HL-60 (cell line): ENCODE measurements at regions not wholly inside any gene's neighbourhood (a gene's known extent, or its start where the extent isn't known, plus 50 kb on each side); places are given as distances from the start of the nearest gene placed in this dataset.
"Not testable (repeated sequence)": the region's sequence is repeated elsewhere in the genome, so short reads cannot be mapped to it uniquely, and the experiment has no call there.

Experiments used
- DNase-seq, 2 experiments: peaks; one replicate each; pipeline ENCODE4 v3.0.0-alpha.2; 2010 to 2020; ENCODE audit warnings: low read depth in 1 of 2, low spot score in 1 of 2
- H3K27ac ChIP-seq: fragments of 250-450 bp; sonication (Bioruptor Pico); replicated peaks from 2 replicates; pipeline ENCODE4 v1.5.1; 2020; ENCODE audit warnings: mild to moderate bottlenecking, moderate library complexity
- H3K27me3 ChIP-seq: fragments of 250-450 bp; sonication (Bioruptor Pico); 2 replicates; pipeline ENCODE4 v1.5.1; 2021; ENCODE audit warnings: mild to moderate bottlenecking, moderate library complexity; ENCODE audit not compliant: insufficient read depth, poor library complexity, severe bottlenecking
- H3K4me3 ChIP-seq: replicated peaks from 2 replicates; pipeline ENCODE4 v1.5.1; 2011; ENCODE audit warnings: mild to moderate bottlenecking, control low read depth, low read length; ENCODE audit not compliant: insufficient read depth
- GABPA ChIP-seq: IDR thresholded peaks from 2 replicates; pipeline ENCODE4 v1.6.1; 2012; ENCODE audit warnings: low read depth
- POLR2AphosphoS5 ChIP-seq: IDR thresholded peaks from 2 replicates; pipeline ENCODE4 v1.6.1; 2012; ENCODE audit warnings: low read depth
- SPI1 ChIP-seq: IDR thresholded peaks from 2 replicates; pipeline ENCODE4 v1.6.1; 2012; ENCODE audit warnings: low read depth, mild to moderate bottlenecking, borderline replicate concordance
- TF ChIP-seq, protein P1 (sequence below): IDR thresholded peaks from 2 replicates; pipeline ENCODE4 v1.6.1; 2012; ENCODE audit warnings: low read depth; ENCODE audit not compliant: insufficient replicate concordance
- TF ChIP-seq, protein P2 (sequence below): IDR thresholded peaks from one replicate; pipeline ENCODE4 v1.5.1; 2011; ENCODE audit warnings: low read length, control low read depth, inconsistent platforms; ENCODE audit not compliant: insufficient read depth

GRCh38 chr5:118069452-118069851, 918.9 kb downstream of the DTWD2 start:
- DNase-seq: no peak
- H3K27me3 ChIP-seq: no peaks in the 10 kb centered on the region
- H3K27ac ChIP-seq: no peak overlapping the region
- H3K4me3 ChIP-seq: no peak overlapping the region
- TF ChIP-seq SPI1 (no peak), POLR2AphosphoS5 (no peak), GABPA (no peak)
- TF ChIP-seq, protein P1, sequence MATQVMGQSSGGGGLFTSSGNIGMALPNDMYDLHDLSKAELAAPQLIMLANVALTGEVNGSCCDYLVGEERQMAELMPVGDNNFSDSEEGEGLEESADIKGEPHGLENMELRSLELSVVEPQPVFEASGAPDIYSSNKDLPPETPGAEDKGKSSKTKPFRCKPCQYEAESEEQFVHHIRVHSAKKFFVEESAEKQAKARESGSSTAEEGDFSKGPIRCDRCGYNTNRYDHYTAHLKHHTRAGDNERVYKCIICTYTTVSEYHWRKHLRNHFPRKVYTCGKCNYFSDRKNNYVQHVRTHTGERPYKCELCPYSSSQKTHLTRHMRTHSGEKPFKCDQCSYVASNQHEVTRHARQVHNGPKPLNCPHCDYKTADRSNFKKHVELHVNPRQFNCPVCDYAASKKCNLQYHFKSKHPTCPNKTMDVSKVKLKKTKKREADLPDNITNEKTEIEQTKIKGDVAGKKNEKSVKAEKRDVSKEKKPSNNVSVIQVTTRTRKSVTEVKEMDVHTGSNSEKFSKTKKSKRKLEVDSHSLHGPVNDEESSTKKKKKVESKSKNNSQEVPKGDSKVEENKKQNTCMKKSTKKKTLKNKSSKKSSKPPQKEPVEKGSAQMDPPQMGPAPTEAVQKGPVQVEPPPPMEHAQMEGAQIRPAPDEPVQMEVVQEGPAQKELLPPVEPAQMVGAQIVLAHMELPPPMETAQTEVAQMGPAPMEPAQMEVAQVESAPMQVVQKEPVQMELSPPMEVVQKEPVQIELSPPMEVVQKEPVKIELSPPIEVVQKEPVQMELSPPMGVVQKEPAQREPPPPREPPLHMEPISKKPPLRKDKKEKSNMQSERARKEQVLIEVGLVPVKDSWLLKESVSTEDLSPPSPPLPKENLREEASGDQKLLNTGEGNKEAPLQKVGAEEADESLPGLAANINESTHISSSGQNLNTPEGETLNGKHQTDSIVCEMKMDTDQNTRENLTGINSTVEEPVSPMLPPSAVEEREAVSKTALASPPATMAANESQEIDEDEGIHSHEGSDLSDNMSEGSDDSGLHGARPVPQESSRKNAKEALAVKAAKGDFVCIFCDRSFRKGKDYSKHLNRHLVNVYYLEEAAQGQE: no peak
- TF ChIP-seq, protein P2, sequence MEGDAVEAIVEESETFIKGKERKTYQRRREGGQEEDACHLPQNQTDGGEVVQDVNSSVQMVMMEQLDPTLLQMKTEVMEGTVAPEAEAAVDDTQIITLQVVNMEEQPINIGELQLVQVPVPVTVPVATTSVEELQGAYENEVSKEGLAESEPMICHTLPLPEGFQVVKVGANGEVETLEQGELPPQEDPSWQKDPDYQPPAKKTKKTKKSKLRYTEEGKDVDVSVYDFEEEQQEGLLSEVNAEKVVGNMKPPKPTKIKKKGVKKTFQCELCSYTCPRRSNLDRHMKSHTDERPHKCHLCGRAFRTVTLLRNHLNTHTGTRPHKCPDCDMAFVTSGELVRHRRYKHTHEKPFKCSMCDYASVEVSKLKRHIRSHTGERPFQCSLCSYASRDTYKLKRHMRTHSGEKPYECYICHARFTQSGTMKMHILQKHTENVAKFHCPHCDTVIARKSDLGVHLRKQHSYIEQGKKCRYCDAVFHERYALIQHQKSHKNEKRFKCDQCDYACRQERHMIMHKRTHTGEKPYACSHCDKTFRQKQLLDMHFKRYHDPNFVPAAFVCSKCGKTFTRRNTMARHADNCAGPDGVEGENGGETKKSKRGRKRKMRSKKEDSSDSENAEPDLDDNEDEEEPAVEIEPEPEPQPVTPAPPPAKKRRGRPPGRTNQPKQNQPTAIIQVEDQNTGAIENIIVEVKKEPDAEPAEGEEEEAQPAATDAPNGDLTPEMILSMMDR: no peak

- H3K27ac ChIP-seq: no peak overlapping the region
- TF ChIP-seq, protein P1: no peak
- TF ChIP-seq GABPA (no peak), SPI1 (no peak), POLR2AphosphoS5 (no peak)
- TF ChIP-seq, protein P2: no peak
- H3K27me3 ChIP-seq: no peaks in the 10 kb centered on the region
- no peak for DNase-seq
- H3K4me3 ChIP-seq: no peak overlapping the region
Observed at GRCh38 chr5:118068886-118069285, 919.5 kb downstream of the DTWD2 start.

GRCh38 chr5:118063836-118064235, 924.5 kb downstream of the DTWD2 start:
- H3K27ac ChIP-seq, H3K4me3 ChIP-seq, H3K27me3 ChIP-seq, DNase-seq: not testable (repeated sequence)

DNA sequence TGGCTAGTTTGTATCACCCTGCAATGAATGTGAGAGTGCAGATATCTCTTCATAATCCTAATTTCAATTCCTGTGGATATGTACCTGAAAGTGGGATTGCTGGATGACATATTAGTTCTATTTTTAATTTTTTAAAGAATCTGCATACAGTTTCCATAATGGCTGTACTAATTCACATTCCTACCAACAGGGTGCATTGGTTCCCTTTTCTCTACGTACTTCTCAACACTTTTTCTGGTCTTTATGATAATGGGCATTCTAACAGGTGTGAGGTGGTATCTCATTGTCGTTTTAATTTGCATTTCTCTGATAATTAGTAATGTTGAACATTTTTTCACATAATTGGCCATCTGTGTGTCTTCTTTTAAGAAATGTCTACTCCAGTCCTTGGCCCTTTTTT, 927.5 kb downstream of the DTWD2 start:
- Histone ChIP-seq H3K27me3 (no peaks in the 10 kb centered on the region), H3K27ac (no peak overlapping the region), H3K4me3 (no peak overlapping the region)
- TF ChIP-seq POLR2AphosphoS5: no peak
- TF ChIP-seq, protein P1: no peak
- TF ChIP-seq SPI1: no peak
- TF ChIP-seq GABPA: no peak
- TF ChIP-seq, protein P2: no peak
- no peak for DNase-seq
